ENCODE measurements at regions not wholly inside any gene's neighbourhood (a gene's known extent, or its start where the extent isn't known, plus 50 kb on each side); places are given as distances from the start of the nearest gene placed in this dataset.

GRCh38 chr22:19636696-19637407 lies 77.5 kb upstream of the SEPTIN5 start:
- no peak for TF ChIP-seq POLR2A (IDR thresholded peaks at IDR 0.05; ENCODE audit: low read depth, low read length)
- TF ChIP-seq CTCF (IDR thresholded peaks at IDR 0.05; ENCODE audit: extremely low read depth in 1 of 2, insufficient read depth in 1 of 2, low read depth in 1 of 2, low read length in 2 of 2) = no peak
- TF ChIP-seq POLR2AphosphoS5 (IDR thresholded peaks at IDR 0.05; ENCODE audit: insufficient read depth, low read depth, low read length) = no peak
- TF ChIP-seq EZH2 (IDR thresholded peaks at IDR 0.05; ENCODE audit: borderline replicate concordance, low read depth, low read length, severe bottlenecking) = no peak
- no peak for TF ChIP-seq FOS (IDR thresholded peaks at IDR 0.05; ENCODE audit: borderline replicate concordance, insufficient read depth, low read length)
- no peak for TF ChIP-seq JUN (IDR thresholded peaks at IDR 0.05; ENCODE audit: borderline replicate concordance, insufficient read depth, insufficient read length, low read depth)
- no peak for TF ChIP-seq MAX (IDR thresholded peaks at IDR 0.05; ENCODE audit: insufficient read depth, insufficient read length)
- TF ChIP-seq MYC (IDR thresholded peaks at IDR 0.05; ENCODE audit: low read depth, low read length) = no peak
